HCT116 (cell line): ENCODE measurements at regions not wholly inside any gene's neighbourhood (a gene's known extent, or its start where the extent isn't known, plus 50 kb on each side); places are given as distances from the start of the nearest gene placed in this dataset.

Source experiments
- ATAC-seq: fragments of 200-7000 bp; cut with Tn5 transposase; 2 replicates; pipeline ENCODE4 v1.9.1; 2020; ENCODE audit warnings: mild to moderate bottlenecking, moderate library complexity
- BruUV-seq: library from RNA; stranded (reverse); fragments of 400-500 nt; replicated peaks from 2 replicates; lab custom pipeline; 2021; lab: Mats Ljungman, UMichigan
- CTCF ChIA-PET: fragments of 300-600 bp; sonication (Branson Sonifier 250); formaldehyde crosslinking; loops from one replicate; lab custom pipeline; 2021; ENCODE audit warnings: antibody characterized with exemption; lab: Charles Lee
- POLR2A ChIA-PET: fragments of 300-600, 350-600 bp; sonication (Branson Sonifier 250); formaldehyde crosslinking; loops from one replicate; lab custom pipeline; 2021; ENCODE audit warnings: antibody characterized with exemption; lab: Charles Lee
- RAD21 ChIA-PET, 2 experiments: fragments of 300-600 bp; sonication (Branson Sonifier 250); formaldehyde crosslinking; loops; one replicate each; lab custom pipeline; 2023; ENCODE audit warnings: low total read pairs in 2 of 2; ENCODE audit not compliant: uncharacterized antibody in 2 of 2, unreplicated experiment in 2 of 2, low non-redundant PET in 1 of 2; lab: Charles Lee
- DNase-seq: peaks from one replicate; pipeline ENCODE4 v3.0.0-alpha.2; 2010; ENCODE audit warnings: low read depth, low spot score
- H2AFZ ChIP-seq: fragments of 200-600 bp; shearing (Covaris generic), sonication (generic); 2 replicates; pipeline ENCODE4 v1.6.1; 2017; ENCODE audit warnings: low read depth, mixed run types, mixed read lengths, antibody characterized with exemption, low read length; ENCODE audit not compliant: poor library complexity, severe bottlenecking
- H3K27ac ChIP-seq: 2 replicates; pipeline ENCODE4 v1.5.1; 2012; ENCODE audit warnings: low read depth, low read length
- H3K27me3 ChIP-seq: fragments of 200-600 bp; sonication (generic); 2 replicates; pipeline ENCODE4 v1.6.1; 2016; ENCODE audit warnings: mixed run types, low read length, mixed read lengths; ENCODE audit not compliant: insufficient read depth
- H3K36me3 ChIP-seq, 2 experiments: fragments of 200-500 bp in 1 of 2; fragments of 200-600 bp in 1 of 2; sonication (Bioruptor generic) in 1 of 2; sonication (generic) in 1 of 2; 2 replicates each; pipeline versions ENCODE4 v1.5.1 to v1.6.1; 2014 to 2016; ENCODE audit warnings: low read length in 2 of 2, inconsistent platforms in 1 of 2, mixed read lengths in 1 of 2, mixed run types in 1 of 2; ENCODE audit not compliant: insufficient read depth in 2 of 2, control insufficient read depth in 1 of 2
- H3K4me1 ChIP-seq, 2 experiments: fragments of 200-600 bp in 1 of 2; sonication (generic) in 1 of 2; 2 replicates each; pipeline versions ENCODE4 v1.5.1 to v1.6.1; 2012 to 2017; ENCODE audit warnings: low read length in 2 of 2, inconsistent platforms in 1 of 2, mild to moderate bottlenecking in 1 of 2, mixed read lengths in 1 of 2, mixed run types in 1 of 2, moderate library complexity in 1 of 2; ENCODE audit not compliant: insufficient read depth in 2 of 2, control insufficient read depth in 1 of 2
- H3K4me2 ChIP-seq: fragments of 200-600 bp; sonication (generic); 2 replicates; pipeline ENCODE4 v1.6.1; 2017; ENCODE audit warnings: mixed run types, low read length, mixed read lengths
- H3K4me3 ChIP-seq, 2 experiments: fragments of 200-600 bp in 1 of 2; sonication (generic) in 1 of 2; replicated peaks in 1 of 2; 2 replicates each; pipeline ENCODE4 v1.5.1; 2011 to 2016; ENCODE audit warnings: low read length in 2 of 2, control low read depth in 1 of 2, low read depth in 1 of 2, mild to moderate bottlenecking in 1 of 2, mixed read lengths in 1 of 2, mixed run types in 1 of 2
- H3K79me2 ChIP-seq: fragments of 200-600 bp; sonication (generic); 2 replicates; pipeline ENCODE4 v1.6.1; 2017; ENCODE audit warnings: mild to moderate bottlenecking, mixed run types, low read length, moderate library complexity, mixed read lengths; ENCODE audit not compliant: insufficient read depth
- H3K9ac ChIP-seq: fragments of 200-600 bp; sonication (generic); 2 replicates; pipeline ENCODE4 v1.6.1; 2016; ENCODE audit warnings: low read length, mixed read lengths
- H3K9me2 ChIP-seq: fragments of 200-600 bp; sonication (generic), shearing (Covaris generic); 2 replicates; pipeline ENCODE4 v1.6.1; 2017; ENCODE audit warnings: mixed run types, mild to moderate bottlenecking, moderate library complexity; ENCODE audit not compliant: insufficient read depth
- H3K9me3 ChIP-seq, 2 experiments: fragments of 200-500 bp in 1 of 2; fragments of 200-600 bp in 1 of 2; sonication (Bioruptor generic) in 1 of 2; sonication (generic) in 1 of 2; 2 replicates each; pipeline ENCODE4 v1.6.1; 2014 to 2017; ENCODE audit warnings: low read length in 2 of 2, mixed read lengths in 2 of 2, inconsistent platforms in 1 of 2, low read depth in 1 of 2, mild to moderate bottlenecking in 1 of 2, mixed run types in 1 of 2, moderate library complexity in 1 of 2; ENCODE audit not compliant: control insufficient read depth in 1 of 2, insufficient read depth in 1 of 2
- H4K20me1 ChIP-seq: fragments of 200-600 bp; sonication (generic), shearing (Covaris generic); 2 replicates; pipeline ENCODE4 v1.6.1; 2017; ENCODE audit warnings: mixed run types, mild to moderate bottlenecking, moderate library complexity; ENCODE audit not compliant: insufficient read depth
- EGR1 ChIP-seq: IDR thresholded peaks from 2 replicates; pipeline ENCODE4 v1.6.1; 2012; ENCODE audit warnings: low read depth
- MAX ChIP-seq: IDR thresholded peaks from 2 replicates; pipeline ENCODE4 v1.6.1; 2012
- POLR2A ChIP-seq: IDR thresholded peaks from 2 replicates; pipeline ENCODE4 v1.7.0; 2011; ENCODE audit warnings: borderline replicate concordance; ENCODE audit not compliant: insufficient read depth, insufficient read length; ENCODE audit errors: extremely low read depth
- POLR2AphosphoS5 ChIP-seq: IDR thresholded peaks from 2 replicates; pipeline ENCODE4 v1.6.1; 2011; ENCODE audit warnings: mild to moderate bottlenecking, low read depth, low read length, moderate library complexity
- SIN3A ChIP-seq: IDR thresholded peaks from 2 replicates; pipeline ENCODE4 v1.6.1; 2012; ENCODE audit warnings: low read depth
- TCF7L2 ChIP-seq: IDR thresholded peaks from 2 replicates; pipeline ENCODE4 v1.7.0; 2011; ENCODE audit warnings: borderline replicate concordance, inconsistent platforms; ENCODE audit not compliant: insufficient read depth, insufficient read length; ENCODE audit errors: extremely low read depth
- YY1 ChIP-seq: IDR thresholded peaks from 2 replicates; pipeline ENCODE4 v1.6.1; 2011; ENCODE audit warnings: low read length, low read depth, moderate library complexity, mild to moderate bottlenecking; ENCODE audit not compliant: insufficient replicate concordance; ENCODE audit errors: extremely low read depth
- ZFX ChIP-seq: fragments of 450-650 bp; IDR thresholded peaks from 2 replicates; pipeline ENCODE4 v1.6.1; 2017
- ZNF274 ChIP-seq: fragments of 200-500 bp; sonication (Bioruptor generic); IDR thresholded peaks from 2 replicates; pipeline ENCODE4 v1.6.1; 2014; ENCODE audit warnings: mild to moderate bottlenecking, low read depth, low read length, inconsistent platforms
- intact Hi-C: fragments of 100-400 bp; cut with micrococcal nuclease; formaldehyde crosslinking; loops from 2 replicates; pipeline ENCODE4 v1.10.0; 2022
- TF ChIP-seq, protein P1 (sequence below): IDR thresholded peaks from 2 replicates; pipeline ENCODE4 v1.6.1; 2012

- Histone ChIP-seq H3K27ac (no peak overlapping the region), H3K36me3 (no peaks in the 10 kb centered on the region; a peak in 1 of 4 replicates), H3K4me2 (no peak overlapping the region), H3K9me2 (no peaks in the 10 kb centered on the region), H3K79me2 (no peaks in the 10 kb centered on the region), H3K9me3 (no peaks in the 10 kb centered on the region; a peak in 1 of 4 replicates), H4K20me1 (no peaks in the 10 kb centered on the region), H3K9ac (no peak overlapping the region), H3K4me1 (no peaks in the 10 kb centered on the region), H3K27me3 (no peaks in the 10 kb centered on the region), H2AFZ (no peak overlapping the region), H3K4me3 (no peak overlapping the region)
- RAD21 ChIA-PET: no interaction called here
- TF ChIP-seq MAX (no peak), POLR2A (no peak), SIN3A (no peak), TCF7L2 (no peak), YY1 (no peak)
- DNase-seq (no peak), ATAC-seq (no peak)
- CTCF ChIA-PET: no interaction called here
- POLR2A ChIA-PET: no interaction called here
- no TSS peak for BruUV-seq
- intact Hi-C loops: no loop called here
Measured at GRCh38 chr20:19821606-19822005, 63.5 kb downstream of the RIN2 start.

DNA sequence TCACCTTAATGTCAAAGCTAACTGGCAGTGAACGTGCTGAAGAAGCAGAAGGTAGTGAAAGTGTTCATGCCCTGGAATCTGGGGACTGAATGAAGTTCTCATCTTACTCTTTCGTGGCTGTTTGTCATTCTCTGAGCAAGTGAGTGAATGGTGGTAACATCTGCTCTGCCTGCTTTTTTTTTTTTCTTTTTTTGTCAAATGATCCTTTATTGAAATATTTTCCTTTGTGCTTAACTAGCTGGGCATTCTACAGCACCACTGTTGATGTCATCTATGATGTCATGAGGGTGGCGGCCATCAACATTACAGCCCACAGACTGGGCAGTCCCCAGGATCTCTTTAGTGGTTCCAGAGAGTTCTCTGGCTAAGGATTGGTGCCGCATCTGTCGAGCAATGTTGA is 65.2 kb downstream of the RIN2 start:
- H3K9me3 ChIP-seq: no peaks in the 10 kb centered on the region; a peak in 1 of 4 replicates
- peaks cover 6 to 7% of the 10 kb centered on the region in 2 experiments for H3K4me1 ChIP-seq
- H3K27ac ChIP-seq: no peak overlapping the region
- DNase-seq: no peak
- H3K9me2 ChIP-seq: no peaks in the 10 kb centered on the region
- H3K9ac ChIP-seq: no peak overlapping the region
- intact Hi-C loops: no loop called here
- no peak overlapping the region for H3K4me3 ChIP-seq
- H3K27me3 ChIP-seq: no peaks in the 10 kb centered on the region
- RAD21 ChIA-PET: no interaction called here
- no peaks in the 10 kb centered on the region; a peak in 1 of 4 replicates for H3K36me3 ChIP-seq
- H4K20me1 ChIP-seq: no peaks in the 10 kb centered on the region
- TF ChIP-seq POLR2AphosphoS5: no peak
- TF ChIP-seq ZNF274: no peak
- TF ChIP-seq YY1: no peak
- no peak for TF ChIP-seq ZFX
- TF ChIP-seq, protein P1, sequence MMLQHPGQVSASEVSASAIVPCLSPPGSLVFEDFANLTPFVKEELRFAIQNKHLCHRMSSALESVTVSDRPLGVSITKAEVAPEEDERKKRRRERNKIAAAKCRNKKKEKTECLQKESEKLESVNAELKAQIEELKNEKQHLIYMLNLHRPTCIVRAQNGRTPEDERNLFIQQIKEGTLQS: no peak
- TF ChIP-seq EGR1: no peak
- TF ChIP-seq TCF7L2: no peak
- TF ChIP-seq, all 23 proteins: peak for 0
- ChIA-PET CTCF (no interaction called here), POLR2A (no interaction called here)
- ATAC-seq: no peak
- no TSS peak for BruUV-seq
- Histone ChIP-seq H2AFZ (no peak overlapping the region), H3K79me2 (no peaks in the 10 kb centered on the region), H3K4me2 (no peak overlapping the region)
